HepG2 (cell line): ENCODE measurements at regions not wholly inside any gene's neighbourhood (a gene's known extent, or its start where the extent isn't known, plus 50 kb on each side); places are given as distances from the start of the nearest gene placed in this dataset.

Experiments used
- ARID2 ChIP-seq: sonication (generic); formaldehyde crosslinking; IDR thresholded peaks from 2 replicates; pipeline ENCODE4 v1.8.1; 2022; ENCODE audit warnings: mild to moderate bottlenecking, missing genetic modification reagents, borderline replicate concordance
- EP300 ChIP-seq, 3 experiments: sonication (generic) in 1 of 3; formaldehyde crosslinking in 1 of 3; IDR thresholded peaks; 2 replicates each; pipeline versions ENCODE4 v1.5.1 to v1.6.1; 2011 to 2020; ENCODE audit warnings: low read depth in 2 of 3, low read length in 2 of 3, borderline replicate concordance in 1 of 3, improper control_type of control experiment in 1 of 3, mild to moderate bottlenecking in 1 of 3, missing genetic modification reagents in 1 of 3, moderate library complexity in 1 of 3
- FOSL2 ChIP-seq: sonication (generic); formaldehyde crosslinking; IDR thresholded peaks from 2 replicates; pipeline ENCODE4 v1.4.0; 2020; ENCODE audit warnings: missing genetic modification reagents
- FOXK1 ChIP-seq: sonication (generic); formaldehyde crosslinking; IDR thresholded peaks from 2 replicates; pipeline ENCODE4 v1.4.0; 2020; ENCODE audit warnings: low read depth, missing genetic modification reagents, borderline replicate concordance
- HMG20B ChIP-seq: conservative IDR thresholded peaks from 2 replicates; pipeline ENCODE4 v1.6.1; 2016; ENCODE audit warnings: missing genetic modification reagents, missing compliant biosample characterization
- KLF16 ChIP-seq, 2 experiments: sonication (generic) in 1 of 2; formaldehyde crosslinking in 1 of 2; IDR thresholded peaks; 2 replicates each; pipeline versions ENCODE4 v1.6.1 to v1.8.0; 2016 to 2023; ENCODE audit warnings: missing genetic modification reagents in 2 of 2, missing compliant biosample characterization in 1 of 2
- NBN ChIP-seq: fragments of 450-650 bp; conservative IDR thresholded peaks from 2 replicates; pipeline ENCODE4 v1.6.1; 2017
- NFKBIZ ChIP-seq: IDR thresholded peaks from 2 replicates; pipeline ENCODE4 v1.6.1; 2018; ENCODE audit warnings: missing genetic modification reagents, missing compliant biosample characterization
- PHF5A ChIP-seq: IDR thresholded peaks from one replicate; pipeline ENCODE4 v1.6.1; 2018; ENCODE audit warnings: low read depth, missing genetic modification reagents; ENCODE audit not compliant: unreplicated experiment
- SIX4 ChIP-seq: sonication (generic); formaldehyde crosslinking; IDR thresholded peaks from 2 replicates; pipeline ENCODE4 v1.4.0; 2020; ENCODE audit warnings: missing genetic modification reagents
- SMARCE1 ChIP-seq: fragments of 450-650 bp; IDR thresholded peaks from 2 replicates; pipeline ENCODE4 v1.6.1; 2017; ENCODE audit warnings: borderline replicate concordance
- TFDP2 ChIP-seq: sonication (generic); formaldehyde crosslinking; IDR thresholded peaks from 2 replicates; pipeline ENCODE4 v1.4.0; 2020; ENCODE audit warnings: missing genetic modification reagents
- TRIM24 ChIP-seq: sonication (generic); formaldehyde crosslinking; IDR thresholded peaks from 2 replicates; pipeline ENCODE4 v1.8.0; 2022; ENCODE audit warnings: mild to moderate bottlenecking, missing genetic modification reagents
- ZBTB2 ChIP-seq: sonication (generic); formaldehyde crosslinking; IDR thresholded peaks from 2 replicates; pipeline ENCODE4 v1.8.0; 2022; ENCODE audit warnings: low read depth, missing genetic modification reagents
- ZBTB20 ChIP-seq: sonication (generic); formaldehyde crosslinking; IDR thresholded peaks from 2 replicates; pipeline ENCODE4 v1.8.1; 2023; ENCODE audit warnings: missing genetic modification reagents, low read depth, mild to moderate bottlenecking, borderline replicate concordance
- ZBTB7A ChIP-seq: sonication (generic); formaldehyde crosslinking; IDR thresholded peaks from 2 replicates; pipeline ENCODE4 v1.8.0; 2022; ENCODE audit warnings: mild to moderate bottlenecking, missing genetic modification reagents
- ZNF335 ChIP-seq: sonication (generic); formaldehyde crosslinking; IDR thresholded peaks from 2 replicates; pipeline ENCODE4 v1.4.0; 2020; ENCODE audit warnings: missing genetic modification reagents
- ZNF644 ChIP-seq: IDR thresholded peaks from 2 replicates; pipeline ENCODE4 v1.6.1; 2016; ENCODE audit warnings: low read depth
- TF ChIP-seq, protein P1 (sequence below): sonication (generic); formaldehyde crosslinking; IDR thresholded peaks from 2 replicates; pipeline ENCODE4 v1.5.1; 2020; ENCODE audit warnings: mild to moderate bottlenecking, missing genetic modification reagents
- TF ChIP-seq, protein P2 (sequence below): sonication (generic); formaldehyde crosslinking; IDR thresholded peaks from 2 replicates; pipeline ENCODE4 v1.8.0; 2022; ENCODE audit warnings: mild to moderate bottlenecking, missing genetic modification reagents
- TF ChIP-seq, protein P3 (sequence below): sonication (generic); formaldehyde crosslinking; IDR thresholded peaks from 2 replicates; pipeline ENCODE4 v1.5.0; 2020; ENCODE audit warnings: missing genetic modification reagents

DNA sequence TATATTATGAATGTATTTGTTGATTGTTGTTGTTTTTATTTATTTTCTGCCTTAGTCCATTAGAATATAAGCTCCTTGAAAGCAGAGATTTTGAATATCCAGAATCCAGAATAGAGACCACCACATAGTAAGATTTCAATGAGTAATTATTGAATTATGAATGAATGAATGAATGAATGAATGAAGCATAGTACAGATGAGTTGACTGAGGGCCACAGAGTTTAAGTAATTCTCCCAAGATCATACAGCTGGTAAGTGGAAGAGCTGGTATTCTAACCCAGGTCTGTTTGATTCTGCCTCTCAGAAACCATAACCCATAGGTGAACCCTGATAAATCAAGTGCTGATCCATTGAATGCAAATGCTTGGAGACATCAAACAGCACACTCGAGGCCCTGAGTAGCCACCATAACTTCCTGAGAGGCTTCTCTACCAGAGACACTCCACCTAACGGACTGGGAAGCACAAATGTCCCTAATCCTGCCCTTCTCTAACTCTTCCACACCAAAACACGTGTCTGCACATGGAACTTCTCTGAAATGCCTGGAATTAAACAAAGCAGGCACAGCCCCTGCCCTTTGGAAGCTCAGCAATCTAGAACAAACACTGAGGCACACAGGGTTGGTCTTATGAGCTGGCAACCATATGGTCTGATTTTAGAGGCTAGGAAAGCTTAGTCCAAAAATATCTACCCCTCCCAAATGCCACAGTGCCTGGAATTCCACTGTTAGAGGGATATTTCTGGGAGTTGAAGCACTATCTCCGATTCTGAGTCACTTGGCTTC lies 190.1 kb downstream of the FOXO1 start (continued):
- TF ChIP-seq, protein P1, sequence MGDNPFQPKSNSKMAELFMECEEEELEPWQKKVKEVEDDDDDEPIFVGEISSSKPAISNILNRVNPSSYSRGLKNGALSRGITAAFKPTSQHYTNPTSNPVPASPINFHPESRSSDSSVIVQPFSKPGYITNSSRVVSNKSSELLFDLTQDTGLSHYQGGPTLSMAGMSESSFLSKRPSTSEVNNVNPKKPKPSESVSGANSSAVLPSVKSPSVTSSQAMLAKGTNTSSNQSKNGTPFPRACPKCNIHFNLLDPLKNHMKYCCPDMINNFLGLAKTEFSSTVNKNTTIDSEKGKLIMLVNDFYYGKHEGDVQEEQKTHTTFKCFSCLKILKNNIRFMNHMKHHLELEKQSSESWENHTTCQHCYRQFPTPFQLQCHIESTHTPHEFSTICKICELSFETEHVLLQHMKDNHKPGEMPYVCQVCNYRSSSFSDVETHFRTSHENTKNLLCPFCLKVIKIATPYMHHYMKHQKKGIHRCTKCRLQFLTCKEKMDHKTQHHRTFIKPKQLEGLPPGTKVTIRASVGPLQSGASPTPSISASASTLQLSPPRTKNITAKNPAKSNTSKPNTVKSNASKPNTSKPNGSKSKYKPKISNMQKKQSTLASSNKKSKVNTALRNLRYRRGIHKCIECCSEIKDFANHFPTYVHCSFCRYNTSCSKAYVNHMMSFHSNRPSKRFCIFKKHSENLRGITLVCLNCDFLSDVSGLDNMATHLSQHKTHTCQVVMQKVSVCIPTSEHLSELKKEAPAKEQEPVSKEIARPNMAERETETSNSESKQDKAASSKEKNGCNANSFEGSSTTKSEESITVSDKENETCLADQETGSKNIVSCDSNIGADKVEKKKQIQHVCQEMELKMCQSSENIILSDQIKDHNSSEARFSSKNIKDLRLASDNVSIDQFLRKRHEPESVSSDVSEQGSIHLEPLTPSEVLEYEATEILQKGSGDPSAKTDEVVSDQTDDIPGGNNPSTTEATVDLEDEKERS, result peak; percentile 42; the same call in 1 of the 2 replicates
- TF ChIP-seq ZNF335 (CRISPR knock-in tag) (no peak), TFDP2 (CRISPR knock-in tag) (peak; percentile 68), ZBTB7A (CRISPR knock-in tag) (no peak), NBN (no peak), EP300 (IDR thresholded peaks at IDR 0.05; ENCODE audit: low read depth in 2 of 2, low read length in 2 of 2) (peak; percentile 9 to 61; a peak in 1 of 4 replicates), EP300 (CRISPR knock-in tag; IDR thresholded peaks at IDR 0.05; ENCODE audit: borderline replicate concordance) (peak; percentile 58; the same call in 1 of the 2 replicates), ZBTB20 (CRISPR knock-in tag) (peak; percentile 42; the same call in 1 of the 2 replicates), NFKBIZ (0 out of 2 replicates have a peak, but pooled peaks have one; percentile 37), ZNF644 (CRISPR knock-in tag) (peak; percentile 84), KLF16 (CRISPR knock-in tag; IDR thresholded peaks at IDR 0.05) (no peak), HMG20B (CRISPR knock-in tag) (0 out of 2 replicates have a peak, but pooled peaks have one; percentile 33), PHF5A (no peak), ARID2 (CRISPR knock-in tag) (no peak), FOXK1 (no peak), FOSL2 (peak; percentile 63), TRIM24 (CRISPR knock-in tag) (no peak), ZBTB2 (CRISPR knock-in tag) (peak; percentile 40; the same call in 1 of the 2 replicates), SIX4 (CRISPR knock-in tag) (peak; percentile 22; the same call in 1 of the 2 replicates), SMARCE1 (no peak)
- TF ChIP-seq, protein P2, sequence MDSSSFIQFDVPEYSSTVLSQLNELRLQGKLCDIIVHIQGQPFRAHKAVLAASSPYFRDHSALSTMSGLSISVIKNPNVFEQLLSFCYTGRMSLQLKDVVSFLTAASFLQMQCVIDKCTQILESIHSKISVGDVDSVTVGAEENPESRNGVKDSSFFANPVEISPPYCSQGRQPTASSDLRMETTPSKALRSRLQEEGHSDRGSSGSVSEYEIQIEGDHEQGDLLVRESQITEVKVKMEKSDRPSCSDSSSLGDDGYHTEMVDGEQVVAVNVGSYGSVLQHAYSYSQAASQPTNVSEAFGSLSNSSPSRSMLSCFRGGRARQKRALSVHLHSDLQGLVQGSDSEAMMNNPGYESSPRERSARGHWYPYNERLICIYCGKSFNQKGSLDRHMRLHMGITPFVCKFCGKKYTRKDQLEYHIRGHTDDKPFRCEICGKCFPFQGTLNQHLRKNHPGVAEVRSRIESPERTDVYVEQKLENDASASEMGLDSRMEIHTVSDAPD (CRISPR knock-in tag), result peak; percentile 57; the same call in 1 of the 2 replicates
- TF ChIP-seq, protein P3, sequence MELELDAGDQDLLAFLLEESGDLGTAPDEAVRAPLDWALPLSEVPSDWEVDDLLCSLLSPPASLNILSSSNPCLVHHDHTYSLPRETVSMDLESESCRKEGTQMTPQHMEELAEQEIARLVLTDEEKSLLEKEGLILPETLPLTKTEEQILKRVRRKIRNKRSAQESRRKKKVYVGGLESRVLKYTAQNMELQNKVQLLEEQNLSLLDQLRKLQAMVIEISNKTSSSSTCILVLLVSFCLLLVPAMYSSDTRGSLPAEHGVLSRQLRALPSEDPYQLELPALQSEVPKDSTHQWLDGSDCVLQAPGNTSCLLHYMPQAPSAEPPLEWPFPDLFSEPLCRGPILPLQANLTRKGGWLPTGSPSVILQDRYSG (CRISPR knock-in tag), result 0 out of 2 replicates have a peak, but pooled peaks have one; percentile 34
